ENCODE measurements at regions not wholly inside any gene's neighbourhood (a gene's known extent, or its start where the extent isn't known, plus 50 kb on each side); places are given as distances from the start of the nearest gene placed in this dataset.
"Not testable (repeated sequence)": the region's sequence is repeated elsewhere in the genome, so short reads cannot be mapped to it uniquely, and the experiment has no call there.

GRCh38 chr20:48215536-48215935 lies 430.3 kb upstream of the SULF2 start:
- Histone ChIP-seq H3K27me3 (no peaks in the 10 kb centered on the region), H3K27ac (no peak overlapping the region), H3K36me3 (no peaks in the 10 kb centered on the region), H3K9me3 (no peaks in the 10 kb centered on the region), H3K4me3 (no peak overlapping the region), H3K4me1 (no peaks in the 10 kb centered on the region)
- DNase-seq (ENCODE audit: extremely low spot score in 2 of 2), result no peak
- intact Hi-C loops (cut with DNase I), result no loop called here
- TF ChIP-seq POLR2A (IDR thresholded peaks at IDR 0.05) (no peak), POLR2AphosphoS5 (IDR thresholded peaks at IDR 0.05; ENCODE audit: insufficient read depth in 1 of 2, low read depth in 1 of 2) (no peak), CTCF (IDR thresholded peaks at IDR 0.05) (no peak)

- H3K9me3 ChIP-seq, result no peaks in the 10 kb centered on the region
- H3K4me3 ChIP-seq, result no peak overlapping the region
- no peaks in the 10 kb centered on the region for H3K36me3 ChIP-seq
- no peaks in the 10 kb centered on the region for H3K27me3 ChIP-seq
- no peaks in the 10 kb centered on the region for H3K4me1 ChIP-seq
- DNase-seq (ENCODE audit: extremely low spot score in 2 of 2), result no peak
- intact Hi-C loops (cut with DNase I), result no loop called here
- H3K27ac ChIP-seq, result no peak overlapping the region
- TF ChIP-seq POLR2A (IDR thresholded peaks at IDR 0.05), result no peak
- no peak for TF ChIP-seq CTCF (IDR thresholded peaks at IDR 0.05)
- no peak for TF ChIP-seq POLR2AphosphoS5 (IDR thresholded peaks at IDR 0.05; ENCODE audit: insufficient read depth in 1 of 2, low read depth in 1 of 2)
Observed at GRCh38 chr20:48214601-48215000, 429.3 kb upstream of the SULF2 start.

GRCh38 chr20:48213635-48214034 lies 428.4 kb upstream of the SULF2 start:
- intact Hi-C loops (cut with DNase I); H3K4me1 ChIP-seq; H3K27me3 ChIP-seq; H3K4me3 ChIP-seq; H3K27ac ChIP-seq; H3K9me3 ChIP-seq; DNase-seq (ENCODE audit: extremely low spot score in 2 of 2); H3K36me3 ChIP-seq: not testable (repeated sequence)

GRCh38 chr20:48212806-48213509 lies 427.7 kb upstream of the SULF2 start:
- no peaks in the 10 kb centered on the region for H3K36me3 ChIP-seq
- H3K4me3 ChIP-seq, result no peak overlapping the region
- no peak overlapping the region for H3K27ac ChIP-seq
- no peaks in the 10 kb centered on the region for H3K27me3 ChIP-seq
- intact Hi-C loops (cut with DNase I), result no loop called here
- H3K4me1 ChIP-seq, result no peaks in the 10 kb centered on the region
- no peak for DNase-seq (ENCODE audit: extremely low spot score in 2 of 2)
- no peaks in the 10 kb centered on the region for H3K9me3 ChIP-seq
- TF ChIP-seq POLR2AphosphoS5 (IDR thresholded peaks at IDR 0.05; ENCODE audit: insufficient read depth in 1 of 2, low read depth in 1 of 2) (no peak), CTCF (IDR thresholded peaks at IDR 0.05) (no peak), POLR2A (IDR thresholded peaks at IDR 0.05) (no peak)

GRCh38 chr20:48211847-48212246 lies 426.6 kb upstream of the SULF2 start:
- no peak for DNase-seq (ENCODE audit: extremely low spot score in 2 of 2)
- Histone ChIP-seq H3K9me3 (no peaks in the 10 kb centered on the region), H3K27me3 (no peaks in the 10 kb centered on the region), H3K36me3 (no peaks in the 10 kb centered on the region), H3K27ac (no peak overlapping the region), H3K4me1 (no peaks in the 10 kb centered on the region), H3K4me3 (no peak overlapping the region)
- TF ChIP-seq POLR2A (IDR thresholded peaks at IDR 0.05), result no peak
- no peak for TF ChIP-seq CTCF (IDR thresholded peaks at IDR 0.05)
- no peak for TF ChIP-seq POLR2AphosphoS5 (IDR thresholded peaks at IDR 0.05; ENCODE audit: insufficient read depth in 1 of 2, low read depth in 1 of 2)
- intact Hi-C loops (cut with DNase I), result no loop called here
